ENCODE measurements at regions not wholly inside any gene's neighbourhood (a gene's known extent, or its start where the extent isn't known, plus 50 kb on each side); places are given as distances from the start of the nearest gene placed in this dataset.
"Not testable (repeated sequence)": the region's sequence is repeated elsewhere in the genome, so short reads cannot be mapped to it uniquely, and the experiment has no call there.

DNA sequence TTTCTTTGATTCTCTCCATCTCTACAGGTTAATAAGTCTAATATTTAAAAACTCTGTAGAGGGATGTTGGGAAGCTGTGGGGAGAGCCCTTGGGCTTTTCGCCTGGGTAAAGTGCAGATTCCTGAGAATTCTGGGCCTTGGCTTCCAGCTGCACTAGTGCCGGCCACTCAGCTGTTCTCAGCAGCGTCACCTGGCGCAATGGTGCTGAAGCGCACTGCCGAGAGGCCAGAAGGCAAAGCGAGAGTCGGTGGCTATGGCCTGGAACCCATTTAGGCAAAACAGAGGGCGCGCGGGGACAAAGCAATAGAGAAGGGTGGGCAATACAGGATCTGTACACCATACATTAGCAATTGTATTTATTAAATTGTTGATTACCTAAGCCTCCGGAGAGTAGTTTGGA is 70.8 kb upstream of the FCGR1A start:
- TF ChIP-seq, protein P1, sequence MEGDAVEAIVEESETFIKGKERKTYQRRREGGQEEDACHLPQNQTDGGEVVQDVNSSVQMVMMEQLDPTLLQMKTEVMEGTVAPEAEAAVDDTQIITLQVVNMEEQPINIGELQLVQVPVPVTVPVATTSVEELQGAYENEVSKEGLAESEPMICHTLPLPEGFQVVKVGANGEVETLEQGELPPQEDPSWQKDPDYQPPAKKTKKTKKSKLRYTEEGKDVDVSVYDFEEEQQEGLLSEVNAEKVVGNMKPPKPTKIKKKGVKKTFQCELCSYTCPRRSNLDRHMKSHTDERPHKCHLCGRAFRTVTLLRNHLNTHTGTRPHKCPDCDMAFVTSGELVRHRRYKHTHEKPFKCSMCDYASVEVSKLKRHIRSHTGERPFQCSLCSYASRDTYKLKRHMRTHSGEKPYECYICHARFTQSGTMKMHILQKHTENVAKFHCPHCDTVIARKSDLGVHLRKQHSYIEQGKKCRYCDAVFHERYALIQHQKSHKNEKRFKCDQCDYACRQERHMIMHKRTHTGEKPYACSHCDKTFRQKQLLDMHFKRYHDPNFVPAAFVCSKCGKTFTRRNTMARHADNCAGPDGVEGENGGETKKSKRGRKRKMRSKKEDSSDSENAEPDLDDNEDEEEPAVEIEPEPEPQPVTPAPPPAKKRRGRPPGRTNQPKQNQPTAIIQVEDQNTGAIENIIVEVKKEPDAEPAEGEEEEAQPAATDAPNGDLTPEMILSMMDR (conservative IDR thresholded peaks at IDR 0.05; ENCODE audit: low read depth, low read length) = not testable (repeated sequence)
- not testable (repeated sequence) for TF ChIP-seq EZH2 (IDR thresholded peaks at IDR 0.05; ENCODE audit: low read length, unreplicated experiment)
